ENCODE measurements at regions not wholly inside any gene's neighbourhood (a gene's known extent, or its start where the extent isn't known, plus 50 kb on each side); places are given as distances from the start of the nearest gene placed in this dataset.

DNA sequence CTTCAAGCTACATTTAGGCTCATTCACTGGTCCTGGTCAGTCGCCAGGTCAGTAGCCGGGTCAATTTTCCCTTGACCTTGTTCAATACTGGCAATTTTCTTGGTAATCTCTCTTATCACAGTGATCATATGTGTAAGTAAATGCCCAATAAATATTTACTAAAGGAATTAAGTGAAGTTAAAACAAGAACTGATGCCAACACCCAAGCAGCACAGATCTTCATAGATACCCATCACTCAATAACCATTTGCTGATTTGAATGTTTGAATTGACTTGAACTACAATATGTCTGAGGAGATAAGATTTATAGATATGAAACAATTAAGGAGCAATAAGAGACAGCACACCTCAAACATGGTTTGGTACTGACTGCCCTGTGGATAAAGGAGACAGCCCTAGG, 100.8 kb upstream of the PREP start:
- no peak for FAIRE-seq
- no peaks in the 10 kb centered on the region for H3K79me2 ChIP-seq (ENCODE audit: control insufficient read depth, insufficient read depth, low read length)
- CTCF ChIA-PET = no interaction called here
- TF ChIP-seq, protein P1, sequence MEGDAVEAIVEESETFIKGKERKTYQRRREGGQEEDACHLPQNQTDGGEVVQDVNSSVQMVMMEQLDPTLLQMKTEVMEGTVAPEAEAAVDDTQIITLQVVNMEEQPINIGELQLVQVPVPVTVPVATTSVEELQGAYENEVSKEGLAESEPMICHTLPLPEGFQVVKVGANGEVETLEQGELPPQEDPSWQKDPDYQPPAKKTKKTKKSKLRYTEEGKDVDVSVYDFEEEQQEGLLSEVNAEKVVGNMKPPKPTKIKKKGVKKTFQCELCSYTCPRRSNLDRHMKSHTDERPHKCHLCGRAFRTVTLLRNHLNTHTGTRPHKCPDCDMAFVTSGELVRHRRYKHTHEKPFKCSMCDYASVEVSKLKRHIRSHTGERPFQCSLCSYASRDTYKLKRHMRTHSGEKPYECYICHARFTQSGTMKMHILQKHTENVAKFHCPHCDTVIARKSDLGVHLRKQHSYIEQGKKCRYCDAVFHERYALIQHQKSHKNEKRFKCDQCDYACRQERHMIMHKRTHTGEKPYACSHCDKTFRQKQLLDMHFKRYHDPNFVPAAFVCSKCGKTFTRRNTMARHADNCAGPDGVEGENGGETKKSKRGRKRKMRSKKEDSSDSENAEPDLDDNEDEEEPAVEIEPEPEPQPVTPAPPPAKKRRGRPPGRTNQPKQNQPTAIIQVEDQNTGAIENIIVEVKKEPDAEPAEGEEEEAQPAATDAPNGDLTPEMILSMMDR (IDR thresholded peaks at IDR 0.05; ENCODE audit: extremely low read depth in 1 of 2, insufficient read depth in 1 of 2, low read depth in 1 of 2, low read length in 2 of 2) = no peak
- no peak for TF ChIP-seq MYC (IDR thresholded peaks at IDR 0.05; ENCODE audit: low read depth, low read length)
- no peak for TF ChIP-seq EZH2 (IDR thresholded peaks at IDR 0.05; ENCODE audit: borderline replicate concordance, low read depth, low read length, severe bottlenecking)
- H3K27ac ChIP-seq (ENCODE audit: insufficient read depth, low read depth, low read length) = no peak overlapping the region
- dilution Hi-C loops (cut with MboI; ENCODE audit: extremely low pct_ligation_motif_present, low sequenced_read_pairs) = no loop called here
- H3K4me1 ChIP-seq (ENCODE audit: control insufficient read depth, extremely low read depth, insufficient read depth, low read length) = no peaks in the 10 kb centered on the region
- intact Hi-C loops (cut with micrococcal nuclease) = no loop called here
- H4K20me1 ChIP-seq (replicated peaks; ENCODE audit: control insufficient read depth, extremely low read depth, insufficient read depth, low read length) = no peaks in the 10 kb centered on the region
- H3K9me1 ChIP-seq (replicated peaks; ENCODE audit: control insufficient read depth, extremely low read depth, insufficient read depth, low read length) = no peaks in the 10 kb centered on the region
- POLR2A ChIA-PET = no interaction called here
- H3K4me3 ChIP-seq (replicated peaks in 1 of 3; ENCODE audit: insufficient read depth in 1 of 3, low read depth in 1 of 3, low read length in 3 of 3) = no peak overlapping the region
- no TSS peak for BruUV-seq (replicated peaks)
- no peaks in the 10 kb centered on the region for H3K9me3 ChIP-seq (replicated peaks; ENCODE audit: control insufficient read depth, insufficient read depth, low read length)
- H3K4me2 ChIP-seq (ENCODE audit: insufficient read depth, low read length) = no peak overlapping the region
- H3K27me3 ChIP-seq (ENCODE audit: control insufficient read depth in 2 of 2, insufficient read depth in 2 of 2, low read length in 2 of 2) = peaks cover 7 to 11% of the 10 kb centered on the region in 2 experiments
- no peaks in the 10 kb centered on the region for H3K36me3 ChIP-seq (ENCODE audit: control insufficient read depth in 2 of 2, extremely low read depth in 1 of 2, insufficient read depth in 2 of 2, low read length in 2 of 2)
- DNase-seq (ENCODE audit: low read depth, low spot score) = no peak
- no peak overlapping the region for H3K9ac ChIP-seq (replicated peaks; ENCODE audit: extremely low read depth, insufficient read depth, low read length)
- no peak overlapping the region for H2AFZ ChIP-seq (ENCODE audit: low read depth, low read length)

DNA sequence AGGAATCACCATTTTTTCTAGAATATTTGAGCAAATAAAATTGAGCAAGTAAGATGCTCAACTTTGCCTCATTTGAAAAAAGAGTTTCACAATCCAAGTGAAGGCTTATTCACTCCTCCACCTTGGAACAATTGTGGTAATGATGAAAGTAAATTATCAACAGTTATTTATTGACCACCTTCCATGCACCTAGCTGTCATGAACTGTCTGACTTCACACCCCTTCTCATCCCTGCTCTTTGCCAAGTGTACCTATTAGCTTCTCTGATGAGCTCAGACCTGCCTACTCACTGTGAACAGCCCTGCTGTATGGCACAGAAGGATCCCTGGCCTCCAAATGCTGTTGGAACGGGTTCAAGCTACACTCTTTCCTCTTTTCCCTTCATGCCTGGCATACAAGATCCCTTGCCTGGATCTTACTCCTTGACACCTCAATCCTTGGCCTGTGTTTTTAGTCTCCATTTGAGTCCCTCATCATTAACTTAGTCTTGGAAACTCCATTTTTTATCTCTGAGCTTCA, 99.0 kb upstream of the PREP start:
- dilution Hi-C loops (cut with MboI; ENCODE audit: extremely low pct_ligation_motif_present, low sequenced_read_pairs) = no loop called here
- intact Hi-C loops (cut with micrococcal nuclease) = no loop called here
- no TSS peak for BruUV-seq (replicated peaks)
- no peak for TF ChIP-seq GATA2 (IDR thresholded peaks at IDR 0.05; ENCODE audit: insufficient read depth, insufficient read length, low read depth, low read length)
- TF ChIP-seq, protein P1 (IDR thresholded peaks at IDR 0.05; ENCODE audit: extremely low read depth in 1 of 2, insufficient read depth in 1 of 2, low read depth in 1 of 2, low read length in 2 of 2) = no peak
- TF ChIP-seq FOS (IDR thresholded peaks at IDR 0.05; ENCODE audit: borderline replicate concordance, insufficient read depth, low read length) = no peak
- no peak for TF ChIP-seq POLR2AphosphoS5 (IDR thresholded peaks at IDR 0.05; ENCODE audit: insufficient read depth, low read depth, low read length)
- TF ChIP-seq JUN (IDR thresholded peaks at IDR 0.05; ENCODE audit: borderline replicate concordance, insufficient read depth, insufficient read length, low read depth) = no peak
- no peak for TF ChIP-seq MYC (IDR thresholded peaks at IDR 0.05; ENCODE audit: low read depth, low read length)
- no peak for TF ChIP-seq EZH2 (IDR thresholded peaks at IDR 0.05; ENCODE audit: borderline replicate concordance, low read depth, low read length, severe bottlenecking)
- TF ChIP-seq POLR2A (IDR thresholded peaks at IDR 0.05; ENCODE audit: low read depth, low read length) = no peak
- Histone ChIP-seq H3K9me3 (replicated peaks; ENCODE audit: control insufficient read depth, insufficient read depth, low read length) (no peaks in the 10 kb centered on the region), H3K27ac (ENCODE audit: insufficient read depth, low read depth, low read length) (no peak overlapping the region), H3K36me3 (ENCODE audit: control insufficient read depth in 2 of 2, extremely low read depth in 1 of 2, insufficient read depth in 2 of 2, low read length in 2 of 2) (no peaks in the 10 kb centered on the region), H4K20me1 (replicated peaks; ENCODE audit: control insufficient read depth, extremely low read depth, insufficient read depth, low read length) (no peaks in the 10 kb centered on the region), H2AFZ (ENCODE audit: low read depth, low read length) (no peak overlapping the region), H3K9me1 (replicated peaks; ENCODE audit: control insufficient read depth, extremely low read depth, insufficient read depth, low read length) (no peaks in the 10 kb centered on the region), H3K4me1 (ENCODE audit: control insufficient read depth, extremely low read depth, insufficient read depth, low read length) (no peaks in the 10 kb centered on the region), H3K79me2 (ENCODE audit: control insufficient read depth, insufficient read depth, low read length) (no peaks in the 10 kb centered on the region), H3K4me2 (ENCODE audit: insufficient read depth, low read length) (no peak overlapping the region), H3K4me3 (replicated peaks in 1 of 3; ENCODE audit: insufficient read depth in 1 of 3, low read depth in 1 of 3, low read length in 3 of 3) (no peak overlapping the region), H3K9ac (replicated peaks; ENCODE audit: extremely low read depth, insufficient read depth, low read length) (no peak overlapping the region), H3K27me3 (ENCODE audit: control insufficient read depth in 2 of 2, insufficient read depth in 2 of 2, low read length in 2 of 2) (peaks cover 7 to 11% of the 10 kb centered on the region in 2 experiments)
- no peak for FAIRE-seq
- no peak for DNase-seq (ENCODE audit: low read depth, low spot score)
- ChIA-PET POLR2A (no interaction called here), CTCF (interaction anchor here (1.3 kb wide), 1 partner anchor 414 kb away, joined by 3 read pairs; no protein-coding TSS in a partner anchor)
